Heart right ventricle (tissue), 16 donors: ENCODE measurements at regions not wholly inside any gene's neighbourhood (a gene's known extent, or its start where the extent isn't known, plus 50 kb on each side); places are given as distances from the start of the nearest gene placed in this dataset.
A peak's percentile ranks its signal among the peaks of the same experiment; 100 is the strongest.
"Not testable (repeated sequence)": the region's sequence is repeated elsewhere in the genome, so short reads cannot be mapped to it uniquely, and the experiment has no call there.

Source experiments
- ATAC-seq, 8 donors: fragments of 200-7000 bp; cut with Tn5 transposase; one replicate each; pipeline ENCODE4 v1.9.1; 2020; ENCODE audit warnings: mild to moderate bottlenecking in 8 of 8, moderate library complexity in 8 of 8, moderate number of reproducible peaks in 1 of 8
- DNase-seq, 2 donors: peaks; one replicate each; pipeline ENCODE4 v3.0.0-alpha.2; 2020
- H3K27ac ChIP-seq, 10 donors: fragments of 200-600 bp; sonication (generic) in 2 of 10; one replicate each; pipeline versions ENCODE4 v1.5.0 to v1.8.0; 2020 to 2022; ENCODE audit warnings: mild to moderate bottlenecking in 3 of 10
- H3K27me3 ChIP-seq, 7 donors: fragments of 200-600 bp; one replicate each; pipeline ENCODE4 v1.8.0; 2021 to 2022; ENCODE audit warnings: mild to moderate bottlenecking in 2 of 7
- H3K36me3 ChIP-seq, 9 donors: fragments of 200-600 bp; sonication (generic) in 1 of 9; one replicate each; pipeline versions ENCODE4 v1.5.0 to v1.8.0; 2020 to 2022; ENCODE audit warnings: mild to moderate bottlenecking in 2 of 9
- H3K4me1 ChIP-seq, 9 donors: fragments of 200-600 bp; sonication (generic) in 1 of 9; one replicate each; pipeline versions ENCODE4 v1.5.0 to v1.8.0; 2020 to 2022; ENCODE audit warnings: mild to moderate bottlenecking in 4 of 9
- H3K4me3 ChIP-seq, 10 donors: fragments of 200-600 bp; sonication (generic) in 2 of 10; one replicate each; pipeline versions ENCODE4 v1.5.0 to v1.8.0; 2020 to 2022; ENCODE audit warnings: mild to moderate bottlenecking in 7 of 10, moderate library complexity in 2 of 10
- H3K9me3 ChIP-seq, 11 donors: fragments of 200-600 bp in 10 of 11; sonication (generic) in 2 of 11; one replicate each; pipeline versions ENCODE4 v1.5.0 to v1.8.0; 2013 to 2022; ENCODE audit warnings: mild to moderate bottlenecking in 2 of 11, control low read depth in 1 of 11, moderate library complexity in 1 of 11
- CTCF ChIP-seq, 9 donors: fragments of 200-600 bp; sonication (generic) in 2 of 9; IDR thresholded peaks; one replicate each; pipeline versions ENCODE4 v1.5.0 to v1.8.0; 2021 to 2022; ENCODE audit warnings: antibody characterized with exemption in 9 of 9, mild to moderate bottlenecking in 5 of 9, moderate library complexity in 1 of 9
- WGBS, 2 donors: extraction: QIAGEN DNeasy Blood & Tissue Kit; methylation state at CpG; one replicate each; pipeline ENCODE4 v1.1.7; 2013; ENCODE audit warnings: inconsistent platforms in 1 of 2; 5-methylcytosine and 5-hydroxymethylcytosine counted together
- intact Hi-C, 10 donors: fragments of 100-400 bp; cut with DNase I; formaldehyde crosslinking; loops; one replicate each; pipeline versions ENCODE4 v1.11.1 to v1.14.2; 2022
- donor health status: Arrhythmogenic right ventricular cardiomyopathy.
- donor health status: ischemic (EF 13 %, LVEDD 7.1; RV severe dilation, severe dysfunction).
- donor health status: healthy with polysubstance abuse.
- donor health status: DM: no; HTN: yes; CAD: no.
- donor health status: DM: no; HTN: no; CAD: no.
- donor health status: ischemic (EF 25% LVEDD 6.9; RV normal size, moderate dysfunction).
- donor health status: ischemic (EF 25% LVEDD 5.7; RV mildly dilated, moderate dysfunction).
- donor health status: healthy.
- donor health status: DM: yes; HTN: yes; CAD: no.
- donor health status: Ischemic cardiomyopathy.
- donor health status: ischemic (EF 35%, LVEDD 5.7; RV mildly dilated, moderate dysfunction).
- donor health status: nonischemic (EF 11% LVEDD 7.7; RV severe dilation, severe dysfunction).
- donor health status: DM: yes; HTN: yes; CAD: no.
- donor health status: PGD.
- donor health status: ischemic (EF 29% LVEDD 5.4; RV normal size, mild dysfunction).
- donor health status: nonischemic (EF 23%, LVEDD 6.1; RV moderate dilation, normal function).

GRCh38 chr7:121530227-121531174, 134.4 kb upstream of the FAM3C start:
- Histone ChIP-seq H3K4me1 (peaks cover 0 to 8% (median 0%) of the 10 kb centered on the region in 9 donors), H3K4me3 (no peak overlapping the region), H3K27ac (peak overlapping the region in 2 of 10 donors; percentile 27 to 49), H3K9me3 (no peaks in the 10 kb centered on the region), H3K27me3 (no peaks in the 10 kb centered on the region), H3K36me3 (no peaks in the 10 kb centered on the region)
- DNase-seq = peak; percentile 6 to 10
- WGBS, 2 donors = 54 to 57% methylated on average over 4 of the region's 4 CpGs
- no peak for TF ChIP-seq CTCF (IDR thresholded peaks at IDR 0.05)
- intact Hi-C loops = no loop called here
- peak in 7 of 8 donors; percentile 62 to 88 (median 72) for ATAC-seq

- intact Hi-C loops = no loop called here
- TF ChIP-seq CTCF (IDR thresholded peaks at IDR 0.05) = no peak
- DNase-seq = no peak
- no peaks in the 10 kb centered on the region for H3K36me3 ChIP-seq
- H3K4me3 ChIP-seq = no peak overlapping the region
- H3K27me3 ChIP-seq = no peaks in the 10 kb centered on the region
- ATAC-seq = no peak
- 79 to 84% methylated on average over 3 of the region's 3 CpGs for WGBS, 2 donors
- peaks cover 0 to 8% (median 0%) of the 10 kb centered on the region in 9 donors for H3K4me1 ChIP-seq
- H3K27ac ChIP-seq = no peak overlapping the region
- H3K9me3 ChIP-seq = no peaks in the 10 kb centered on the region
These were observed 132.9 kb upstream of the FAM3C start for GRCh38 chr7:121529003-121529402.

GRCh38 chr7:121526210-121526609, 130.1 kb upstream of the FAM3C start:
- DNase-seq, H3K4me3 ChIP-seq, intact Hi-C loops, H3K36me3 ChIP-seq, H3K4me1 ChIP-seq, ATAC-seq, H3K27me3 ChIP-seq, H3K27ac ChIP-seq, H3K9me3 ChIP-seq: not testable (repeated sequence)
- WGBS, 2 donors = 81 to 88% methylated on average over 3 of the region's 3 CpGs

GRCh38 chr7:121525155-121525819, 129.2 kb upstream of the FAM3C start:
- Histone ChIP-seq H3K36me3 (no peaks in the 10 kb centered on the region), H3K4me1 (peaks cover 0 to 5% (median 0%) of the 10 kb centered on the region in 9 donors), H3K9me3 (no peaks in the 10 kb centered on the region), H3K27me3 (no peaks in the 10 kb centered on the region), H3K4me3 (no peak overlapping the region), H3K27ac (no peak overlapping the region)
- no peak for TF ChIP-seq CTCF (IDR thresholded peaks at IDR 0.05)
- DNase-seq (no peak), ATAC-seq (no peak)
- intact Hi-C loops = no loop called here
- WGBS, 2 donors = 79 to 87% methylated on average over 4 of the region's 4 CpGs
